Left ventricle myocardium superior (tissue), 1 donor: ENCODE measurements at regions not wholly inside any gene's neighbourhood (a gene's known extent, or its start where the extent isn't known, plus 50 kb on each side); places are given as distances from the start of the nearest gene placed in this dataset.

Source experiments
- ATAC-seq: fragments of 200-7000 bp; cut with Tn5 transposase; one replicate; pipeline ENCODE4 v1.9.1; 2020; ENCODE audit warnings: mild to moderate bottlenecking, moderate library complexity
- DNase-seq: peaks from one replicate; pipeline ENCODE4 v3.0.0-alpha.2; 2020
- intact Hi-C: fragments of 100-400 bp; cut with micrococcal nuclease; formaldehyde crosslinking; loops from one replicate; pipeline ENCODE4 v1.11.0; 2022
- donor health status: DM: no; HTN: yes; CAD: no; lungs with severe emphysema.

GRCh38 chr14:40464531-40464930, 1032.3 kb upstream of the FBXO33 start:
- no peak for ATAC-seq

DNA sequence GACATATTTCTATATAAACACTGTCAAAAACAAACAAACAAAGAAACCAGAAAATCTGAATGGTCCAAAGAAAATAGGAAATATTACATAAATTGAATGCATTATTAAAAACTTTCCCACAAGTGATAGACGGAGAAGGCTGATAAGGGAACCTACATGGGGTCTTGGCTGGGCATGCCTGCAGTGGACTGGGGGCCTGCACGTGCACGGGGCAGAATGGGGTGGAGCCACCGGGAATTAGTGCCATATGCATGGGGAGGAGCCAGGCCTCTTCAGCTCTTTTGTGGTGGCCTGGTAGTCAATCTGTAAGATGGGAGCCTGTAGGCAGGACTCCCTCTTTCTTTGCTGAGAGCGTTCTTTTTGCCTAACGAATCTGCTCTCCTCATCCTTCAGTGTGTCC, 1031.7 kb upstream of the FBXO33 start:
- DNase-seq, result no peak
- intact Hi-C loops, result no loop called here
- ATAC-seq, result no peak

More at GRCh38 chr14:40464531-40464930, 1032.3 kb upstream of the FBXO33 start:
- intact Hi-C loops, result no loop called here
- no peak for DNase-seq

DNA sequence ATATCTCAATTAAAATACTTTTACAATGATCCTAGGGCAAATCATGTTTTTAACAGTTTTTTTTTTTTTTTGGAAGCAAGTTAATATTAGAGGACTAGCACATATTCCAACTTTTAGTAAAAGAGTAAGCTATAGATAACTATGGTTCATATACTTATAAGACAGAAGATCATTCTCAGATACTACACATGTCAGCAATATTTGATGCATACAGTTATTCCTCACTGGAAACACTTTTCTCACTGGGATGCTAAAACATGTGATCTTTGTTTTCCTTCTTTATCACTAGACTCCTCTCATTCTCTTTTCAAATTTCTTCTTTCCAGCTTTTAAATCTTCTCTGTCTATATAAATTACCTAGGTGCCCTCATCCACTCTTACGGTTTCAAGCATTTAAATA, 1020.4 kb upstream of the FBXO33 start:
- ATAC-seq, result no peak
- intact Hi-C loops, result no loop called here

DNA sequence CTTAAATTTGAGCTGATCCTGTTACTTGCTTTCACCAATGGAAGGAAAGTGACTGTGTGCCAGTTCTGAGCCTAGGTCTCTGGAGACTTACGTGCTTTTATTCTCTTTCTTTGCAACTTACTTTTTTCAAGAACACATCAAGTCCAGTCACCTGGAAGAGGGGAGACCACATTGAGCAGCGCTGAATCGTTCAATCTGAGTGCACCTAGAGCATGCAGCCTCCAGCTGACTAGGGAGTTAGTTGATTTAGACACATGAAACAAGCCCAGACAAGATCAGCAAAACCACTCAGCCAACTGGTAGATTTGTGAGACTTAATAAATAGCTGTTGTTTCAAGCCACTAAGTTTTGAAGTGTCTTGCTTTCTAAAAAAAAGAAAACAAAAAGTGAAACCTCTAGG, 1014.8 kb upstream of the FBXO33 start:
- DNase-seq, result no peak
- no peak for ATAC-seq
- intact Hi-C loops, result no loop called here

More for the DNA sequence above, 1020.4 kb upstream of the FBXO33 start:
- no peak for DNase-seq

GRCh38 chr14:40445020-40445419, 1012.8 kb upstream of the FBXO33 start:
- intact Hi-C loops, result no loop called here
- no peak for ATAC-seq
- DNase-seq, result no peak

- intact Hi-C loops, result no loop called here
- no peak for DNase-seq
- ATAC-seq, result no peak
Observed at GRCh38 chr14:40436551-40436950, 1004.3 kb upstream of the FBXO33 start.

DNA sequence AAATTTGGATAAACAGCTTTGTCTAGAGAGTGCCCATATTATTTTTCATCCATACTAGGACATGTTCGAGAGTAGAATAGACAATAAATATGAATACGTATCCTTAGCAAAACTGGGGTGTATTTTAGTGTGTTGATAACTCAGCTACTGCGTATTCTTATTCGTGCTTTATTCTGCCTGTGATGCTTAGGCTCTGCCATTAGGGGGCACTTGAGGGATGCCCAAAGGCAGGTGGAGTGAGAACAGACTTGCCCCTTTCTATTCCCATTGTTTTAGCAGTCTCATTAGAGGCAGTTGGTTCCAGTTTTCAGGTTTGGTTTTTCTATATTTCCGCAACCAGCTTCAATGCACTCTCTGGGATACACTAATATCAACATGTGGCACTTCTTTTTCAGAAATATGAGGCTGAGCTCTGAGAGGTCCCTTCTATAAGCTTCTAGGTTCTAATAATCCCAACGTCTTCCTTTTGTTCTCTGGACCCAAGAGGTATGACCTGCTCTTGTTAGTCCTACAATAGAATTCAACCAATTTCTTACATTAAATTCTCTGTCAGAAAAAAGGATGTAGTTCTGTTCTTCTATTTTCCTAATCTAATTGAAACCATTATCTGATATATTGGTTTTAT, 985.7 kb upstream of the FBXO33 start:
- no peak for DNase-seq
- no peak for ATAC-seq
- intact Hi-C loops, result no loop called here

GRCh38 chr14:40416565-40416964, 984.3 kb upstream of the FBXO33 start:
- intact Hi-C loops, result no loop called here
- DNase-seq (no peak), ATAC-seq (no peak)

DNA sequence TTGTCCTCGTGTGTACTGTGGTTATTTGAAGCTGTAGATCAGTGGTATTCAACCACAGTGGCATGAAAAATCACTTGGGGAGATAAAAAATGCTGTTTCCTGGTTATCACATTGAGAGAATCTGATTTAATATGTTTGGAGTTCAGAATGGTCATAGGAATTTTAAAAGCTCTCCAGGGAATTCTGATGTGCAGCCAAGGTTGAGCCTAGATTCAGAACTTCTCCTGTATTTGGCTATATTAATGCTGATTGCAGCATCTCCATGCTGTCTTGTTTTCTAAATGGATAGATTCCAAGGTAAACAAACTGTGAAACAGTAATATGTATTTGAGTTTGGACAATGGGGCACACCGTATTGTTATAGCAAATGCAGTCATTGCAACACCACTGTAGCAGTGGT, 982.2 kb upstream of the FBXO33 start:
- DNase-seq (no peak), ATAC-seq (no peak)
- intact Hi-C loops, result no loop called here

GRCh38 chr14:40413136-40413535, 980.9 kb upstream of the FBXO33 start:
- intact Hi-C loops, result no loop called here
- ATAC-seq, result no peak
- no peak for DNase-seq

- intact Hi-C loops, result no loop called here
- ATAC-seq (no peak), DNase-seq (no peak)
Observed at GRCh38 chr14:40410708-40411107, 978.5 kb upstream of the FBXO33 start.

GRCh38 chr14:40402957-40403356, 970.7 kb upstream of the FBXO33 start:
- DNase-seq (no peak), ATAC-seq (no peak)
- intact Hi-C loops, result no loop called here

GRCh38 chr14:40398981-40399380, 966.7 kb upstream of the FBXO33 start:
- intact Hi-C loops, result no loop called here
- no peak for ATAC-seq
- DNase-seq, result no peak

GRCh38 chr14:40394634-40395340, 962.6 kb upstream of the FBXO33 start:
- intact Hi-C loops, result no loop called here
- DNase-seq (no peak), ATAC-seq (no peak)

DNA sequence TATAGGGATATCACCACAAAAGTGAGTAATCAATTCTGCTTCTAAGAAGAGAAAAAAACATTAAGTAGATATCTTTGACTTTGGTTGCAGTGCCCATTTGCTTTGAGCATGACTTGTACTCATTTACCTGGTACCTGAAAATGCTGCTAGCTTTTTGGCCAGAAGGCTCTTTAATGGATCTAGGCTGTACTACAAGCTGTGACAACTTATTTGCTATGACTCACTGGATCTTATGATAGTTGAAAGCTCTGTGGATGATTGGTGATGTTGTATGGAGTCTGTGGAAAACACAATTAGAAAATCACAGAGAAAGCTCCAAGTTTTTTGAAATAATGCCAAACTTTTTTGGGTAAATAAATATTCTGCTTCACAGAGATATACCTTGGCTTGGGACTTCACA, 960.9 kb upstream of the FBXO33 start:
- intact Hi-C loops, result no loop called here
- ATAC-seq, result no peak
- DNase-seq, result no peak

- intact Hi-C loops, result no loop called here
- no peak for ATAC-seq
- no peak for DNase-seq
Observed at GRCh38 chr14:40386433-40386832, 954.2 kb upstream of the FBXO33 start.

DNA sequence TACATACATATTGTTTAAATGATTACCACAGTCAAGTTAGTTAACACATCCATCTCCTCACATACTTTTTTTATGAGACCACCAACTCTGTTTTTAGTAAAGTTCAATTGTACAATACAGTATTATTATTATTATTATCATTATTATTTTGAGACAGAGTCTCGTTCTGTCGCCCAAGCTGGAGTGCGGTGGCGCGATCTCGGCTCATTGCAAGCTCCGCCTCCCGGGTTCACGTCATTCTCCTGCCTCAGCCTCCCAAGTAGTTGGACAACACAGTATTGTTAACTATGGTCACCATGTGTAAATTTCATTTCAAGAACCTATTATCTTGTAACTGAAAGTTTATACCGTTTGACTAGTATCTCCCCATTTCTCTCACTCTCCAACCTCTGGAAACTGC, 942.0 kb upstream of the FBXO33 start:
- intact Hi-C loops, result no loop called here
- DNase-seq (no peak), ATAC-seq (no peak)

DNA sequence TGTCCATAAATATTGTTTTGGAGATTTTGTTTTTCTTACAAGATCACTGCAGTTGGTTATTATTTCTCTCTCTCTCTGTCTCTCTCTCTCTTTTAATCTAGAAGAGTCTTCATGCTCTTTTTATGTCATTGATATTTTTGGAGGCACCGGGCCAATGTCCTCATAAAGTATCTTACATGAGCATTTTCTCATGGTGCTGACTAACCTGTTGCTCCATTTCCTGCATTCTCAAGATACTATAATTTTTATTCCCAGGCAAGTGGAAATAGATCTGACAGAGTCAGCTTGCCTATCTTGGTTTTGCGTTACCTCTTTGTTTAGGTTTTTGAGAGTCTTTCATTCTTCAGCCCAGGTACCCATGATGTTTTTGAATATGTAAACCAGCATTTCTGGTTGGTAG, 938.8 kb upstream of the FBXO33 start:
- no peak for ATAC-seq
- DNase-seq, result no peak
- intact Hi-C loops, result no loop called here

DNA sequence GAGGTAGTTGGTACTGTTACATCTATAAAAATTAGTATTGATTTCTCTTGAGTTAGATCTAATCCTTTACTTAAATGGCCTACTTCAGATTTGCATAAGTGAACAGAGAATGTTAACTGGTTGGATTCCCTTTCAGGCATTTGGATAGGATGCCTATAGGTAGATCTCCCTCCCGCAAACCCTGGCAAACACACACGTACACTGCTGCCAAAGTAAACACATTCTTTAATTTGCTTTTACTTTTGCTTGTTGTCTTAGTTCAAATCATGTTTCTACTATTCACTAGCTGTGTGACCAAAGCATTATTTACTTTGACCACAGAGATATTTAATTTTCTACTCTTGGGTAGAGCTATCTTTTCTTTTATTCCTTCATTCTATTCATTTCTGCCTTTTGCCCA, 936.1 kb upstream of the FBXO33 start:
- DNase-seq (no peak), ATAC-seq (no peak)
- intact Hi-C loops, result no loop called here

DNA sequence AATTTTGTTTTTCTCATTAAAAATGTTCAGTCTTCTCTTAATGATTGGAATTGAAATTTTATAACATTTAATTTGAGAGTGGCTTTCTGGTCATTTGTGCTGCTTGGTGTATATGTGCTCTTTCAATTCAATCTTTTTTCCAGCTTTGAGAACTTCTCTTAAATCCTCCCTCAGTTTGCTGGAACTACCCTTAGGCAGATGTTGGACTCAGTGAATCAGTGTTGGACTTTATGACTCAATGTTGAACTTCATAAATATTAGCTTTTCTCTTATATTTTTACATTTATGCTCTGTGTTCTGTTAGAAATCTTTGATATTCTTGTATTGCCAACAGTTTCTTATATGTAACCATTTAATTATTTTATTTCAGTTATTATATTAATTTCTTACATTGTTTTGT, 935.5 kb upstream of the FBXO33 start:
- intact Hi-C loops, result no loop called here
- no peak for ATAC-seq

DNA sequence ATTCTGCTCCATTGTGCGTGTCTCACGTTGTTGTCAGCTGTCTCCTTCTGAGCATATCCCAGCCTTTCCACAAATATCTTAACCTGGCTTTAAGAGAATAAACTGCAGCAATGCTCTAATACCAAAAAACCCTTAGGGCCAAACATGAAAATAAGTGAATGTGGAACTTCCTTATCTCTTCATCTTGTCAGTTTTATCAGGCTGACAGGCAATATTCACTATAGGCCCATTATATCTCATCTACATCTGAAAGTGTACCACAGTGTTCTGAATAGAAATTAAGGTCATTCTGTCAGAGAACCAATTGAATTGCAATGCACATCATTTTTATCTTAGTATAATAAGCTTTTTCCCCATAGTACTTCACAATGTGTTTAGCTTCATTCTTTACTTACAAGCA, 933.1 kb upstream of the FBXO33 start:
- intact Hi-C loops, result no loop called here
- DNase-seq, result no peak
- no peak for ATAC-seq

More for the DNA sequence above, 935.5 kb upstream of the FBXO33 start:
- no peak for DNase-seq
